ENCODE measurements at regions not wholly inside any gene's neighbourhood (a gene's known extent, or its start where the extent isn't known, plus 50 kb on each side); places are given as distances from the start of the nearest gene placed in this dataset.

DNA sequence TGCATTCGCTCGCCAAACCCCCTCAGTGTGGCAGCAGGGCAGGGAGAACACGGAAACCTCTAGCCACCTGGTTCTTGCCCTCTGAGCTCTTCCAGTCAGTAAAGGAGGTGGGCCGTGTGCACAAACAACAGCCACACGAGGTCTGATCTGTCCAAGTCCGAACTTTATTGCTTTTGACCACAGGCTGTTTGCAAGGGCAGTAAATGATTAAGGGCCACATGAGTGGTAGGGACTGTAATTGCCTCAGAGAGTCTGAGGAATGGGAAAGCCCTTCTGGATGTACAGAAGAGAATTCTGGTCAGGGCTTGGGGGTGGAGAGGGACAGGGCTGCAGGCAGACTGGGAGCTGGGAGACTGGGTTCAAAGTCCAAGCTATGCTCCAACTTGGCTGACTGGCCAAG is 75.7 kb upstream of the LHX1 start:
- no peak for TF ChIP-seq POLR2A (IDR thresholded peaks at IDR 0.05)
- TF ChIP-seq, protein P1, sequence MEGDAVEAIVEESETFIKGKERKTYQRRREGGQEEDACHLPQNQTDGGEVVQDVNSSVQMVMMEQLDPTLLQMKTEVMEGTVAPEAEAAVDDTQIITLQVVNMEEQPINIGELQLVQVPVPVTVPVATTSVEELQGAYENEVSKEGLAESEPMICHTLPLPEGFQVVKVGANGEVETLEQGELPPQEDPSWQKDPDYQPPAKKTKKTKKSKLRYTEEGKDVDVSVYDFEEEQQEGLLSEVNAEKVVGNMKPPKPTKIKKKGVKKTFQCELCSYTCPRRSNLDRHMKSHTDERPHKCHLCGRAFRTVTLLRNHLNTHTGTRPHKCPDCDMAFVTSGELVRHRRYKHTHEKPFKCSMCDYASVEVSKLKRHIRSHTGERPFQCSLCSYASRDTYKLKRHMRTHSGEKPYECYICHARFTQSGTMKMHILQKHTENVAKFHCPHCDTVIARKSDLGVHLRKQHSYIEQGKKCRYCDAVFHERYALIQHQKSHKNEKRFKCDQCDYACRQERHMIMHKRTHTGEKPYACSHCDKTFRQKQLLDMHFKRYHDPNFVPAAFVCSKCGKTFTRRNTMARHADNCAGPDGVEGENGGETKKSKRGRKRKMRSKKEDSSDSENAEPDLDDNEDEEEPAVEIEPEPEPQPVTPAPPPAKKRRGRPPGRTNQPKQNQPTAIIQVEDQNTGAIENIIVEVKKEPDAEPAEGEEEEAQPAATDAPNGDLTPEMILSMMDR (IDR thresholded peaks at IDR 0.05), result no peak
